ENCODE measurements at regions not wholly inside any gene's neighbourhood (a gene's known extent, or its start where the extent isn't known, plus 50 kb on each side); places are given as distances from the start of the nearest gene placed in this dataset.
"Not testable (repeated sequence)": the region's sequence is repeated elsewhere in the genome, so short reads cannot be mapped to it uniquely, and the experiment has no call there.

DNA sequence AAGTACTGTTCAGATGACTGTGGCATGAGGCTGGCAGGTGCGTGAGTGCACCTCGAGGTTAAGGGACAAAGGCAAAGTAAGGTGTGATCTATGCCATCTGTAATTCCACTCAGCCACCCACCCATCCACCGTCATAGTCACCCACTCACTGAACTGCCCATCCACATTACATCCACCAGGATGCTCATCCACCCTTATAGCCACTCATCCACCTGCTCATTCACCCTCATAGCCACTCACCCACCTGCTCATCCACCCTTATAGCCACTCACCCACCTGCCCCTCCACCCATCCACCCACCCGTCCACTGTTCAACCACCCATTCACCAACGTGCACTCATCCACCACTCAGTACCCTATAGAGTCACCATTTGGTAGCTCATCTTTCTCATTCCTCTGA is 64.1 kb upstream of the UXT start:
- H3K27me3 Mint-ChIP-seq, result peaks cover 0 to 10% (median 2%) of the 10 kb centered on the region in 5 donors
- peaks cover 0 to 3% (median 0%) of the 10 kb centered on the region in 4 donors for H3K4me1 Mint-ChIP-seq
- DNase-seq (no peak), ATAC-seq (no peak)
- H3K9me3 Mint-ChIP-seq, result no peaks in the 10 kb centered on the region
- no peaks in the 10 kb centered on the region for H3K36me3 Mint-ChIP-seq
- no peak overlapping the region for H3K4me3 Mint-ChIP-seq
- POLR2A ChIA-PET, result no interaction called here
- H3K27ac Mint-ChIP-seq, result peak overlapping the region in 1 of 10 donors; percentile 58

DNA sequence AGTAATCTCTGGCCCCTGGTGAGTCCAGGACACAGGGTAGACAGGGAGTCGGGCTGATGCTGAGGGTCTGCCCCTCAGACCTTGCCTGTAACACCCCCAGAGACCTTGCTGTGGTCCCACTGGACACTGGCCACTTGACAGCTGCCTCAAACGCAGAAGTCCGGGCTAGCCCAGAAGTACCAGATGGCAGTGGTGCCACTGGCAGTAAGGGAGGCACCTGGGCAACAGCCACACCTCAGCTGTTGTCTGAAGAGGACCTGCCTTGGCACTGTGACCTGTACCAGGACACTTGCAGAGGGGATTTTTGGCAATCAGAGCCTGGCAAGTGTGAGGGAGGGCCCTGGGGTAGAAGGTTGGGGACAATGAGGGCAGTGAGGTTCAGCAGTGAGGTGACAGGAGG is 63.3 kb upstream of the UXT start:
- H3K4me1 Mint-ChIP-seq, result peaks cover 0 to 3% (median 0%) of the 10 kb centered on the region in 4 donors
- no peaks in the 10 kb centered on the region for H3K9me3 Mint-ChIP-seq
- H3K36me3 Mint-ChIP-seq, result no peaks in the 10 kb centered on the region
- DNase-seq (no peak), ATAC-seq (no peak)
- H3K27me3 Mint-ChIP-seq, result peaks cover 0 to 10% (median 2%) of the 10 kb centered on the region in 5 donors
- POLR2A ChIA-PET, result no interaction called here
- H3K27ac Mint-ChIP-seq, result no peak overlapping the region
- H3K4me3 Mint-ChIP-seq, result no peak overlapping the region

DNA sequence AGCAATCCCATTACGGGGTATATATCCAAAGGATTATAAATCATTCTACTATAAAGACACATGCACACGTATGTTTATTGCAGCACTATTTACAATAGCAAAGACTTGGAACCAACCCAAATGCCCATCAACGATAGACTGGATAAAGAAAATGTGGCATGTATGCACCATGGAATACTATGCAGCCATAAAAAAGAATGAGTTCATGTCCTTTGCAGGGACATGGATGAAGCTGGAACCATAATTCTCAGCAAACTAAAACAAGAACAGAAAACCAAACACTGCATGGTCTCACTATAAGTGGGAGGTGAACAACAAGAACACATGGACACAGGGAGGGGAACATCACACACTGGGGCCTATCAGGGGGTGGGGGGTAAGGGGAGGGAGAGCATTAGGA is 56.1 kb upstream of the UXT start:
- POLR2A ChIA-PET, H3K9me3 Mint-ChIP-seq, H3K4me1 Mint-ChIP-seq, H3K27me3 Mint-ChIP-seq, H3K27ac Mint-ChIP-seq, DNase-seq, ATAC-seq, H3K36me3 Mint-ChIP-seq, H3K4me3 Mint-ChIP-seq: not testable (repeated sequence)

DNA sequence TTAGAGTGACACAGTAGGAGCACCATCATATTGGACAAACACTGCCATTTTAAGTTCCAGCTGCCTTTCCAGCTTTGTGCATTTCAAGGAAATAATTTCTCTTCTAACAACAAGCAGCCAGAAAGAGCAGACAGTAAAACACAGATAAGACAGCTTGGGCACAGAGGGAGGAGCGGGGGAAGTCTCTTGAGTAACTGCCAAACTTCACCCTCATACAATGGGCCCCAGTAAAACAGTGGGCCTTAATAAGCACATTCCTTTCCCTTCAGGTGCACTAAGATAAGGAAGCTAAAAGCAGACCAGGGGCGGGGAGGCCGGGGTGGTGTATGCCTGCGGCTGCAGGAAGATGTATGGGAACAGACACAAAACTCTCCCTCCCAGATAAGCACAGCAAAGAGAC is 53.7 kb upstream of the UXT start:
- H3K27me3 Mint-ChIP-seq, H3K36me3 Mint-ChIP-seq, H3K4me3 Mint-ChIP-seq, ATAC-seq, DNase-seq, H3K27ac Mint-ChIP-seq, H3K9me3 Mint-ChIP-seq, H3K4me1 Mint-ChIP-seq, POLR2A ChIA-PET: not testable (repeated sequence)

DNA sequence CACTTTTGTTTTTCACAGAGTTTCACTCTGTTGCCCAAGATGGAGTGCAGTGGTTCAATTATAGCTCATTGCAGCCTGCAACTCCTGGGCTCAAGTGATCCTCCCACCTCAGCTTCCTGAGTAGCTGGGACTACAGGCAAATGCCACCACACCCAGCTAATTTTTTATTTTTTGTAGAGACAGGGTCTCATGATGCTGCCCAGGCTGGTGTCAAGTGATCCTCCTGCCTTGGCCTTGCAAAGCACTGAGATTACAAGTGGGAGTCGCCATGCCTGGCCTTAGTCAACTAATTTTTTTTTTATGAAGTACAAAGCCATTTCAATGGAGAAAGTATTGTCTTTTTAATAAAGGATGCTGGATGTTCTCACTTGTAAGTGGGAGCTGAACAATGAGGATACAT is 51.3 kb upstream of the UXT start:
- Mint-ChIP-seq H3K4me3 (no peak overlapping the region), H3K27me3 (peaks cover 0 to 4% (median 0%) of the 10 kb centered on the region in 5 donors), H3K9me3 (no peaks in the 10 kb centered on the region), H3K36me3 (no peaks in the 10 kb centered on the region), H3K4me1 (no peaks in the 10 kb centered on the region), H3K27ac (no peak overlapping the region)
- POLR2A ChIA-PET, result no interaction called here
- ATAC-seq, result no peak
- no peak for DNase-seq
